ENCODE measurements at regions not wholly inside any gene's neighbourhood (a gene's known extent, or its start where the extent isn't known, plus 50 kb on each side); places are given as distances from the start of the nearest gene placed in this dataset.

GRCh38 chr5:97494465-97494864, 311.4 kb upstream of the RIOK2 start:
- TF ChIP-seq CTCF (IDR thresholded peaks at IDR 0.05) (no peak), EZH2 (IDR thresholded peaks at IDR 0.05; ENCODE audit: borderline replicate concordance, insufficient read depth, low read depth, low read length, poor library complexity, severe bottlenecking) (no peak)
